ENCODE measurements at regions not wholly inside any gene's neighbourhood (a gene's known extent, or its start where the extent isn't known, plus 50 kb on each side); places are given as distances from the start of the nearest gene placed in this dataset.

DNA sequence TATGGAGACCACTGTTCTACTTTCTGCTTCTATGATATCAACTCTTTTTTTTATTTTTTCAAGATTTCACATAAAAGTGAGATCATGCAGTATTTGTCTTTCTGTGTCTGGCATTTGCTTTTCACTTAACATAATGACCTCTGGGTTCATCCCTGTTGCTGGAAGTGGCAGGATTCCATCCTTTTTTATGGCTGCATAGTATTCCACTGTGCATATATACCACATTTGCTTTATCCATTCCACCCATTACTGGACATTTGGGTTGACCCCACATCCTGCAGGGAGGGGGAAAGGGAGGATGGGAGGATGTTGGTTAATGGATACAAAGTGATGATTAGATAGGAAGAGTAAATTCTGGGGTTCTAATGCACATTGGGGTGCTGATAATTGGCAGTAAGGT lies 80.3 kb upstream of the NPTX2 start:
- Mint-ChIP-seq H3K4me3 (no peak overlapping the region), H3K27me3 (no peaks in the 10 kb centered on the region), H3K27ac (no peak overlapping the region), H3K36me3 (ENCODE audit: low read depth) (no peaks in the 10 kb centered on the region), H3K9me3 (peaks cover 10% of the 10 kb centered on the region), H3K4me1 (no peaks in the 10 kb centered on the region)
- ChIA-PET POLR2A (no interaction called here), CTCF (no interaction called here)
- no peak for DNase-seq

- peaks cover 13% of the 10 kb centered on the region for H3K9me3 Mint-ChIP-seq
- DNase-seq, result no peak
- POLR2A ChIA-PET, result no interaction called here
- no peaks in the 10 kb centered on the region for H3K36me3 Mint-ChIP-seq (ENCODE audit: low read depth)
- H3K4me1 Mint-ChIP-seq, result no peaks in the 10 kb centered on the region
- CTCF ChIA-PET, result no interaction called here
- H3K4me3 Mint-ChIP-seq, result no peak overlapping the region
- H3K27ac Mint-ChIP-seq, result no peak overlapping the region
- H3K27me3 Mint-ChIP-seq, result no peaks in the 10 kb centered on the region
These were observed 82.6 kb upstream of the NPTX2 start for GRCh38 chr7:98534493-98534892.

- POLR2A ChIA-PET, result no interaction called here
- Mint-ChIP-seq H3K4me3 (no peak overlapping the region), H3K9me3 (peaks cover 9% of the 10 kb centered on the region), H3K27me3 (no peaks in the 10 kb centered on the region), H3K36me3 (ENCODE audit: low read depth) (no peaks in the 10 kb centered on the region), H3K4me1 (no peaks in the 10 kb centered on the region), H3K27ac (no peak overlapping the region)
- no peak for DNase-seq
- CTCF ChIA-PET, result no interaction called here
These were observed 85.4 kb upstream of the NPTX2 start for GRCh38 chr7:98531717-98532116.

DNA sequence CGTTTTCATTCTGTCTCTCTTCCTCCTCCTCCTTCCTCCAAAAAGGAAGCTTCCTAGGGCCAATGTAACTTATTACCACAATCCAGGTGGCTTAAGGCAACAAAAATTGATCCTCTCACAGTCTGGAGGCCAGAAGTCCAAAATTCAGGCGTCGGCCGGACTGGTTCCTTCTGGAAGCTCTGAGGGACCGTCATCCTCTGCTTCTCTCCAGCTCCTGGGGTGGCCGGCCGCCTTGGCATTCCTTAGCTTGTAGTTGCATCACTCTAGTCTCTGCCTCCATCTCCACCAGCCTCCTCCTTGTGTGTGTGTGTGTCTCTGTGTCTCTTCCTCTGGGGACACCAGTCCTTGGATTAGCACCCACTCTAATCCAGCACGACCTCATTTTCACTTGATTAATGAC lies 89.0 kb upstream of the NPTX2 start:
- Mint-ChIP-seq H3K27me3 (no peaks in the 10 kb centered on the region), H3K36me3 (ENCODE audit: low read depth) (no peaks in the 10 kb centered on the region), H3K27ac (no peak overlapping the region), H3K4me1 (no peaks in the 10 kb centered on the region), H3K4me3 (no peak overlapping the region), H3K9me3 (peaks cover 5% of the 10 kb centered on the region)
- no peak for DNase-seq
- POLR2A ChIA-PET, result no interaction called here
- CTCF ChIA-PET, result interaction anchor here (0.6 kb wide), 1 partner anchor 1066 kb away, joined by 5 read pairs; no protein-coding TSS in a partner anchor

DNA sequence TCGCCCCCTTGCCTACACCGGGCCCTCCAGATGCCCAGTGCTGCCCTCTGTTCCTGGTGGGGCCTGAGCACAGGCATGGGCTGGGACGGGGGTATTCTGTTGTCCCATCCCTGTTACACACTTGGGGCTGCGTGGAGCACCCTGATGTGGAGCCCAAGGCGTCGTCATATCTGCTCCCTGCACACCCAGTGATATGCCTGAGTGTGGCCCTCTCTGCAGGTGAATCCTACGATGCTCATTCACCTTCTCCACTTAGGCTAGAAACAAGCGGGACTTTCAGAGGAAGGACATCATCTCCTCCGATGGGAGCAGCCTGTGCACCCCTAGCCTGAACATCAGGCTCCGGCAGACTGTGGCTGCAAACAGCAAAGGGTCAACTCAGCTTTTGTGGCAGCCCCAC lies 91.0 kb upstream of the NPTX2 start:
- ChIA-PET CTCF (no interaction called here), POLR2A (no interaction called here)
- Mint-ChIP-seq H3K36me3 (ENCODE audit: low read depth) (no peaks in the 10 kb centered on the region), H3K4me3 (no peak overlapping the region), H3K27ac (no peak overlapping the region), H3K9me3 (peaks cover 7% of the 10 kb centered on the region), H3K4me1 (no peaks in the 10 kb centered on the region), H3K27me3 (no peaks in the 10 kb centered on the region)
- DNase-seq, result no peak

DNA sequence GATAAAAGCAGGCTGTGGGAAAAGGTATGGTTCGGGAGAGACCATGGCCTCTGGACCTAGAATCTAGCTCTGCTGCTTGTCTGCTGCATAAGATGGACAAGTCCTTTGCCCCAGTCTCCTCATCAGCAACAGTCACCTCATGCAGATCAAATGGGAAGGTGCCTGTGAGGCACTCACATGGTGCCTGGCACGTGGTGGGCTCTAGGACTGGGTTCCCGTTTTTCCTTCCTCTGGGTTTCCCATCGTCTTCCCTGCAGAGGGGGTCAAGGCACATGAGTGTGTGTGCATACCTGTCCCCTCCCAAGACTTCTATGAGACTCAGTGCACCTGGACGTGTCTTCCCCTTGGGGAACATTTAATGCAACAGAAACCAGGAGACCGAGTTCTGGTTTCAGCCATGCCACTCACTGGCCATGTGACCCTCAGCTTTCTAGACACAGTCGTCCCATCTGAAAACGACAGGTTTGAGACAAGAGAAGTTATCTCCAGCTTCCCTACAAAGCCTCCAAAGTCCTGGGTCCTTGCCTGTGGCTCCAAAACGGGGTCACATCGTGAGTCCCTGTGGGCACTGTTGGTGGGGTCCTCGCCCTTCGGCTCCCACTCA lies 95.9 kb upstream of the NPTX2 start:
- CTCF ChIA-PET, result no interaction called here
- POLR2A ChIA-PET, result no interaction called here
- Mint-ChIP-seq H3K4me3 (no peak overlapping the region), H3K27ac (no peak overlapping the region), H3K4me1 (no peaks in the 10 kb centered on the region), H3K27me3 (no peaks in the 10 kb centered on the region), H3K36me3 (ENCODE audit: low read depth) (no peaks in the 10 kb centered on the region), H3K9me3 (peaks cover 7% of the 10 kb centered on the region)
- DNase-seq, result no peak

- CTCF ChIA-PET, result no interaction called here
These were observed 96.6 kb upstream of the NPTX2 start for GRCh38 chr7:98520356-98520951.

GRCh38 chr7:98518159-98518947 lies 98.7 kb upstream of the NPTX2 start:
- CTCF ChIA-PET, result no interaction called here
- Mint-ChIP-seq H3K4me3 (no peak overlapping the region), H3K27ac (no peak overlapping the region), H3K9me3 (peaks cover 7% of the 10 kb centered on the region), H3K36me3 (ENCODE audit: low read depth) (no peaks in the 10 kb centered on the region), H3K4me1 (no peaks in the 10 kb centered on the region), H3K27me3 (no peaks in the 10 kb centered on the region)
- DNase-seq, result no peak
- POLR2A ChIA-PET, result no interaction called here

More at GRCh38 chr7:98520356-98520951, 96.6 kb upstream of the NPTX2 start:
- POLR2A ChIA-PET, result no interaction called here
- Mint-ChIP-seq H3K27ac (no peak overlapping the region), H3K4me3 (no peak overlapping the region), H3K36me3 (ENCODE audit: low read depth) (no peaks in the 10 kb centered on the region), H3K9me3 (peaks cover 7% of the 10 kb centered on the region), H3K4me1 (no peaks in the 10 kb centered on the region), H3K27me3 (no peaks in the 10 kb centered on the region)
- no peak for DNase-seq

DNA sequence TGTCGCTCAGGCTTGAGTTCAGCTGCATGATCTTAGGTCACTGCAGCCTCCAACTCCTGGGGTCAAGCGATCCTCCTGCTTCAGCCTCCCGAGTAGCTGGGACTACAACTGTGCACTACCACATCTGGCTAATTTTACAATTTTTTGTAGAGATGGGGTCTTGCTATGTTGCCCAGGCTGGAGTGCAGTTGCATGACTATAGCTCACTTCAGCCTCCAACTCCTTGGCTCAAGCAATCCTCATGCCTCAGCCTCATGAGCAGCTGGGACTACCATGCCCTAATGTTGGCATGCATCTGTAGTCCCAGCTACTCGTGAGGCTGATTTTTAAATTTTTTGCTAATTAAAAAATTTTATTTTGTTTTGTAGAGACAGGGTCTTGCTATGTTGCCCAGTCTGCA lies 101.9 kb upstream of the NPTX2 start:
- H3K4me1 Mint-ChIP-seq, result no peaks in the 10 kb centered on the region
- no peaks in the 10 kb centered on the region for H3K27me3 Mint-ChIP-seq
- no peak overlapping the region for H3K27ac Mint-ChIP-seq
- CTCF ChIA-PET, result no interaction called here
- no peaks in the 10 kb centered on the region for H3K36me3 Mint-ChIP-seq (ENCODE audit: low read depth)
- peaks cover 3% of the 10 kb centered on the region for H3K9me3 Mint-ChIP-seq
- POLR2A ChIA-PET, result no interaction called here
- DNase-seq, result no peak
- H3K4me3 Mint-ChIP-seq, result no peak overlapping the region

DNA sequence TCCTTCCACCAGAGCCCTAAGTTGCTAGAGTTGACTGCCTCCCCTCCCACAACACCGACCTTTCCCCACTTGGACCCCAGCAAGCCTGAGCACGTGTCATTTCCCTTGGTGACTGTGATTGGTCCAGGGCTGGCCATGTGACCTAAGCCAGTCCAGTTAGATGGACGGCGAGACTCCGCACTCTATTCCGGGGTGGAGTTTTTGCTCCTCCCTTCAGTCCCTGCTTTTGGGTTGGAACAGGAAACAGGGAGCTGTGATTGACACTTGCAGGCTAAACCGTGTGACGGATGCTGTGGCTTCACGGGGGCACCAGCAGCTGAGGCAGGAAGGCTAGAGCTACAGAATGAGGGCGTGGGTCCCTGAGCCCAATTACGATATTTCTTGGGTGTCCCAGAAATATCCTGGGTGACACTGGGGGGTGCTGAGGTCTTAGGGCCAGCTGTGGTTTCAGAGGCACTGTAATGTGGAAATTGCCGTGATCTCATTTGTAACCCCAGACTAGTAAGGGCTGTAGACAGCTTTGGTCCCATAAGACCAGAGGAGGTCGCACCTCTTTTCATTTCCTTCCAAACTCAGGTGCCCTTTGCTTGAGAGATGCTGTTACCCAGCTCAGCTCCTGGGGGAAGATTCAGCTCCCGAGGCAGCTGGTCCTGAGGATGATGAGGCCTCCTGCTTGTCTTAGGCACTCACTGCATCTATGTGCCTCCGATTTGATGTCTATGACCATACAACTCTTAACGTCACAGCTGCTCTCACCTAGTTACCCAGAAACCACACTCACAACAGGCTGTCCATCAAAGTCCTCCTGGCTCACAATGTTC lies 102.7 kb upstream of the NPTX2 start:
- peaks cover 3% of the 10 kb centered on the region for H3K9me3 Mint-ChIP-seq
- H3K27ac Mint-ChIP-seq, result no peak overlapping the region
- ChIA-PET CTCF (no interaction called here), POLR2A (no interaction called here)
- no peaks in the 10 kb centered on the region for H3K36me3 Mint-ChIP-seq (ENCODE audit: low read depth)
- no peak overlapping the region for H3K4me3 Mint-ChIP-seq
- no peaks in the 10 kb centered on the region for H3K27me3 Mint-ChIP-seq
- no peaks in the 10 kb centered on the region for H3K4me1 Mint-ChIP-seq
- no peak for DNase-seq

DNA sequence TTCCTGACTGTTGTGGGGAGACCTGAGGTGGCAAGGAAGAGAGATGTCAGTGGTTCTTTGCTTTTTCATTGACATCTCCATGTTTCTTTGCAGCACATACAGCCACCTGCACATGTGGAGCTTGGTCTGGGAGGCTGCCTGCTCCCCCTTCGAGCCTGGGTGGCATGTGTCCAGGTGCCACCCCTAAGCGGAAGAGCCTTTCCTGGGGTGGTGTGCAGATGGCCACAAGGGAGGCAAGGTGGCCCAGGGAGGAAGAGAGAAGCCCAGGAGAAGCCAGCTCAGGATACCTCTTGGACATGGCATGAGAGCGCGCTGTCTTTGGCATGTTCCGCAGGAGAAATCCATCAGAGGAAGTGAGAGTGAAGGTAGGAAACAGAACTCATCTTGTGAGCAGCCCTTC lies 105.9 kb upstream of the NPTX2 start:
- ChIA-PET CTCF (no interaction called here), POLR2A (no interaction called here)
- H3K27ac Mint-ChIP-seq, result no peak overlapping the region
- H3K27me3 Mint-ChIP-seq, result no peaks in the 10 kb centered on the region
- H3K4me3 Mint-ChIP-seq, result no peak overlapping the region
- no peak for DNase-seq
- H3K9me3 Mint-ChIP-seq, result no peaks in the 10 kb centered on the region
- H3K36me3 Mint-ChIP-seq (ENCODE audit: low read depth), result no peaks in the 10 kb centered on the region
- no peaks in the 10 kb centered on the region for H3K4me1 Mint-ChIP-seq

DNA sequence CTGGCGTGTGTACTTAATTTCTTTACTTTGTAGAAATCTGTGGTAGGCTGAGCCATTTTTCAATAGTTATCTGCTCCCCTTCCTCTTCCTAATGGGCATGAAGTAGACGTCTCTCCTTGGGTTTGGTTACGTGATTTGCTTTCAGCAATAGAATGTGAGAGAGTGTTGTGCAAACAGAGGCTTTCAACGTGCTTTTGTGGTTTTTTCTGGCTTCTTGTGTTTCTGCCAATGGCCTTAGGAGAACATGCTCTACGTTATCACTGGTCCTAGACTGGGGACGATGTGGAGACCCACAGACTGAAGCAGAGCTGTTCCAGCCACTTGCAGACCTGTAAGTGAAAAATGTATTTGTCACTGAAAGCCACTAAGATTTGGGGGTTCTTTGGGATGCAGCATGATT lies 107.2 kb upstream of the NPTX2 start:
- H3K4me3 Mint-ChIP-seq, result no peak overlapping the region
- H3K27ac Mint-ChIP-seq, result no peak overlapping the region
- POLR2A ChIA-PET, result no interaction called here
- no peak for DNase-seq
- H3K36me3 Mint-ChIP-seq (ENCODE audit: low read depth), result no peaks in the 10 kb centered on the region
- CTCF ChIA-PET, result no interaction called here
- no peaks in the 10 kb centered on the region for H3K4me1 Mint-ChIP-seq
- no peaks in the 10 kb centered on the region for H3K9me3 Mint-ChIP-seq
- no peaks in the 10 kb centered on the region for H3K27me3 Mint-ChIP-seq

GRCh38 chr7:98506471-98506870 lies 105.6 kb upstream of the BAIAP2L1 start:
- Mint-ChIP-seq H3K4me3 (no peak overlapping the region), H3K36me3 (ENCODE audit: low read depth) (no peaks in the 10 kb centered on the region), H3K27me3 (no peaks in the 10 kb centered on the region), H3K27ac (no peak overlapping the region), H3K9me3 (no peaks in the 10 kb centered on the region), H3K4me1 (no peaks in the 10 kb centered on the region)
- ChIA-PET CTCF (no interaction called here), POLR2A (interaction anchor here (0.7 kb wide), 1 partner anchor 8 kb away, joined by 3 read pairs; no protein-coding TSS in a partner anchor)
- no peak for DNase-seq
